Panc1 (cell line): ENCODE measurements at regions not wholly inside any gene's neighbourhood (a gene's known extent, or its start where the extent isn't known, plus 50 kb on each side); places are given as distances from the start of the nearest gene placed in this dataset.

Source experiments
- POLR2AphosphoS5 ChIP-seq: IDR thresholded peaks from 2 replicates; pipeline ENCODE4 v1.6.1; 2012; ENCODE audit warnings: mild to moderate bottlenecking, low read depth, low read length, moderate library complexity
- SIN3A ChIP-seq: IDR thresholded peaks from 2 replicates; pipeline ENCODE4 v1.6.1; 2012; ENCODE audit warnings: low read depth, mild to moderate bottlenecking, low read length, moderate library complexity, borderline replicate concordance; ENCODE audit not compliant: insufficient read depth
- TCF7L2 ChIP-seq: IDR thresholded peaks from 2 replicates; pipeline ENCODE4 v1.6.1; 2011; ENCODE audit warnings: mild to moderate bottlenecking, low read depth, low read length, inconsistent platforms
- TF ChIP-seq, protein P1 (sequence below): fragments of 450-650 bp; IDR thresholded peaks from 2 replicates; pipeline ENCODE4 v1.5.1; 2017; ENCODE audit warnings: mild to moderate bottlenecking
- TF ChIP-seq, protein P2 (sequence below), 2 experiments: IDR thresholded peaks; 2 replicates each; pipeline ENCODE4 v1.6.1; 2011 to 2012; ENCODE audit warnings: low read depth in 2 of 2, control low read depth in 1 of 2, low read length in 1 of 2, mild to moderate bottlenecking in 1 of 2, moderate library complexity in 1 of 2; ENCODE audit not compliant: insufficient read depth in 1 of 2

GRCh38 chr3:164401923-164402322, 676.4 kb downstream of the SI start:
- TF ChIP-seq SIN3A (no peak), POLR2AphosphoS5 (no peak), TCF7L2 (no peak)
- TF ChIP-seq, protein P1, sequence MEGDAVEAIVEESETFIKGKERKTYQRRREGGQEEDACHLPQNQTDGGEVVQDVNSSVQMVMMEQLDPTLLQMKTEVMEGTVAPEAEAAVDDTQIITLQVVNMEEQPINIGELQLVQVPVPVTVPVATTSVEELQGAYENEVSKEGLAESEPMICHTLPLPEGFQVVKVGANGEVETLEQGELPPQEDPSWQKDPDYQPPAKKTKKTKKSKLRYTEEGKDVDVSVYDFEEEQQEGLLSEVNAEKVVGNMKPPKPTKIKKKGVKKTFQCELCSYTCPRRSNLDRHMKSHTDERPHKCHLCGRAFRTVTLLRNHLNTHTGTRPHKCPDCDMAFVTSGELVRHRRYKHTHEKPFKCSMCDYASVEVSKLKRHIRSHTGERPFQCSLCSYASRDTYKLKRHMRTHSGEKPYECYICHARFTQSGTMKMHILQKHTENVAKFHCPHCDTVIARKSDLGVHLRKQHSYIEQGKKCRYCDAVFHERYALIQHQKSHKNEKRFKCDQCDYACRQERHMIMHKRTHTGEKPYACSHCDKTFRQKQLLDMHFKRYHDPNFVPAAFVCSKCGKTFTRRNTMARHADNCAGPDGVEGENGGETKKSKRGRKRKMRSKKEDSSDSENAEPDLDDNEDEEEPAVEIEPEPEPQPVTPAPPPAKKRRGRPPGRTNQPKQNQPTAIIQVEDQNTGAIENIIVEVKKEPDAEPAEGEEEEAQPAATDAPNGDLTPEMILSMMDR: no peak
- TF ChIP-seq, protein P2, sequence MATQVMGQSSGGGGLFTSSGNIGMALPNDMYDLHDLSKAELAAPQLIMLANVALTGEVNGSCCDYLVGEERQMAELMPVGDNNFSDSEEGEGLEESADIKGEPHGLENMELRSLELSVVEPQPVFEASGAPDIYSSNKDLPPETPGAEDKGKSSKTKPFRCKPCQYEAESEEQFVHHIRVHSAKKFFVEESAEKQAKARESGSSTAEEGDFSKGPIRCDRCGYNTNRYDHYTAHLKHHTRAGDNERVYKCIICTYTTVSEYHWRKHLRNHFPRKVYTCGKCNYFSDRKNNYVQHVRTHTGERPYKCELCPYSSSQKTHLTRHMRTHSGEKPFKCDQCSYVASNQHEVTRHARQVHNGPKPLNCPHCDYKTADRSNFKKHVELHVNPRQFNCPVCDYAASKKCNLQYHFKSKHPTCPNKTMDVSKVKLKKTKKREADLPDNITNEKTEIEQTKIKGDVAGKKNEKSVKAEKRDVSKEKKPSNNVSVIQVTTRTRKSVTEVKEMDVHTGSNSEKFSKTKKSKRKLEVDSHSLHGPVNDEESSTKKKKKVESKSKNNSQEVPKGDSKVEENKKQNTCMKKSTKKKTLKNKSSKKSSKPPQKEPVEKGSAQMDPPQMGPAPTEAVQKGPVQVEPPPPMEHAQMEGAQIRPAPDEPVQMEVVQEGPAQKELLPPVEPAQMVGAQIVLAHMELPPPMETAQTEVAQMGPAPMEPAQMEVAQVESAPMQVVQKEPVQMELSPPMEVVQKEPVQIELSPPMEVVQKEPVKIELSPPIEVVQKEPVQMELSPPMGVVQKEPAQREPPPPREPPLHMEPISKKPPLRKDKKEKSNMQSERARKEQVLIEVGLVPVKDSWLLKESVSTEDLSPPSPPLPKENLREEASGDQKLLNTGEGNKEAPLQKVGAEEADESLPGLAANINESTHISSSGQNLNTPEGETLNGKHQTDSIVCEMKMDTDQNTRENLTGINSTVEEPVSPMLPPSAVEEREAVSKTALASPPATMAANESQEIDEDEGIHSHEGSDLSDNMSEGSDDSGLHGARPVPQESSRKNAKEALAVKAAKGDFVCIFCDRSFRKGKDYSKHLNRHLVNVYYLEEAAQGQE (IDR thresholded peaks at IDR 0.05; ENCODE audit: insufficient read depth in 1 of 2, low read depth in 2 of 2, low read length in 1 of 2): no peak
